K562 (cell line): ENCODE measurements at regions not wholly inside any gene's neighbourhood (a gene's known extent, or its start where the extent isn't known, plus 50 kb on each side); places are given as distances from the start of the nearest gene placed in this dataset.

Experiments used
- ATAC-seq: fragments of 200-7000 bp; cut with Tn5 transposase; 3 replicates; pipeline ENCODE4 v1.9.1; 2020; ENCODE audit warnings: moderate library complexity
- BruUV-seq: library from RNA; stranded (reverse); fragments of 400-500 nt; replicated peaks from 2 replicates; lab custom pipeline; 2021; lab: Mats Ljungman, UMichigan
- CTCF ChIA-PET: fragments of 300-600 bp; formaldehyde crosslinking; extraction: SDS; loops from one replicate; lab custom pipeline; 2021; ENCODE audit warnings: low intra/inter-chr PET ratio; lab: Yijun Ruan, JAX
- POLR2A ChIA-PET: fragments of 300-600, 350-650 bp; sonication (Branson Sonifier 250); formaldehyde crosslinking; extraction: SDS; loops from one replicate; lab custom pipeline; 2021; ENCODE audit warnings: antibody characterized with exemption, inconsistent platforms; lab: Yijun Ruan, JAX
- DNase-seq, 4 experiments: peaks; one replicate each; pipeline versions ENCODE4 v3.0.0 to v3.0.0-alpha.2; 2011 to 2018; ENCODE audit warnings: low spot score in 3 of 4, mixed read lengths in 3 of 4; ENCODE audit errors: extremely low read depth in 1 of 4
- FAIRE-seq: peaks from 2 replicates; lab custom pipeline; 2011; peaks lifted over from hg19 to GRCh38; lab: Jason Lieb, UNC
- H2AFZ ChIP-seq: 2 replicates; pipeline ENCODE4 v1.6.0; 2011; ENCODE audit warnings: low read depth, low read length, control low read depth, inconsistent platforms
- H3K27ac ChIP-seq: fragments of 200-600 bp; 3 replicates; pipeline ENCODE4 v1.8.0; 2011; ENCODE audit warnings: low read depth, mild to moderate bottlenecking, control low read depth, inconsistent platforms, low read length, moderate library complexity, mixed read lengths; ENCODE audit errors: extremely low read depth
- H3K27me3 ChIP-seq, 2 experiments: fragments of 300-600 bp in 1 of 2; 2 replicates in 1 of 2; 3 replicates in 1 of 2; pipeline versions ENCODE4 v1.6.0 to v1.8.0; 2011; ENCODE audit warnings: inconsistent platforms in 2 of 2, low read length in 2 of 2, mild to moderate bottlenecking in 1 of 2, mixed read lengths in 1 of 2, moderate library complexity in 1 of 2; ENCODE audit not compliant: control insufficient read depth in 2 of 2, insufficient read depth in 2 of 2
- H3K36me3 ChIP-seq: fragments of 300-600 bp; 3 replicates; pipeline ENCODE4 v1.8.0; 2011; ENCODE audit warnings: mild to moderate bottlenecking, low read length, inconsistent platforms; ENCODE audit not compliant: control insufficient read depth, insufficient read depth
- H3K4me1 ChIP-seq, 2 experiments: fragments of 200-600 bp in 1 of 2; replicated peaks in 1 of 2; 2 replicates in 1 of 2; 3 replicates in 1 of 2; pipeline versions ENCODE4 v1.5.1 to v1.8.0; 2011; ENCODE audit warnings: inconsistent platforms in 2 of 2, low read length in 2 of 2, mild to moderate bottlenecking in 1 of 2, mixed read lengths in 1 of 2, moderate library complexity in 1 of 2; ENCODE audit not compliant: control insufficient read depth in 2 of 2, insufficient read depth in 2 of 2
- H3K4me2 ChIP-seq: 2 replicates; pipeline ENCODE4 v1.6.1; 2011; ENCODE audit warnings: low read length, control low read depth, inconsistent platforms, mixed read lengths; ENCODE audit not compliant: insufficient read depth
- H3K4me3 ChIP-seq: fragments of 200-600 bp; sonication (generic), shearing (Covaris generic); 2 replicates; pipeline ENCODE4 v1.5.1; 2016; ENCODE audit warnings: control low read depth, inconsistent platforms
- H3K79me2 ChIP-seq: fragments of 200-600 bp; 3 replicates; pipeline ENCODE4 v1.8.0; 2011; ENCODE audit warnings: low read length, inconsistent platforms; ENCODE audit not compliant: control insufficient read depth, insufficient read depth
- H3K9ac ChIP-seq, 2 experiments: 2 replicates each; pipeline versions ENCODE4 v1.6.0 to v1.6.1; 2011; ENCODE audit warnings: low read depth in 2 of 2, low read length in 2 of 2, control low read depth in 1 of 2, inconsistent platforms in 1 of 2, mild to moderate bottlenecking in 1 of 2, mixed read lengths in 1 of 2; ENCODE audit not compliant: insufficient read depth in 1 of 2
- H3K9me1 ChIP-seq: one replicate; pipeline ENCODE4 v1.6.0; 2011; ENCODE audit warnings: inconsistent platforms, mild to moderate bottlenecking, low read length, moderate library complexity; ENCODE audit not compliant: control insufficient read depth, insufficient read depth
- H3K9me3 ChIP-seq: replicated peaks from 2 replicates; pipeline ENCODE4 v1.5.1; 2011; ENCODE audit warnings: low read depth, low read length, inconsistent platforms; ENCODE audit not compliant: control insufficient read depth, insufficient read depth
- H4K20me1 ChIP-seq: replicated peaks from 2 replicates; pipeline ENCODE4 v1.6.1; 2011; ENCODE audit warnings: low read length, inconsistent platforms, mixed read lengths; ENCODE audit not compliant: control insufficient read depth, insufficient read depth
- BRCA1 ChIP-seq, 2 experiments: fragments of 450-650 bp in 1 of 2; sonication (generic) in 1 of 2; formaldehyde crosslinking in 1 of 2; IDR thresholded peaks; 2 replicates each; pipeline versions ENCODE4 v1.5.0 to v1.6.1; 2017 to 2020; ENCODE audit warnings: mild to moderate bottlenecking in 1 of 2, missing genetic modification reagents in 1 of 2
- FOXP4 ChIP-seq: sonication (generic); formaldehyde crosslinking; IDR thresholded peaks from 2 replicates; pipeline ENCODE4 v1.8.0; 2022; ENCODE audit warnings: mild to moderate bottlenecking, missing genetic modification reagents, borderline replicate concordance
- GABPB2 ChIP-seq: fragments of 250-450 bp; sonication (Bioruptor Pico); conservative IDR thresholded peaks from 2 replicates; pipeline ENCODE4 v1.5.1; 2021; ENCODE audit warnings: mild to moderate bottlenecking
- STAG1 ChIP-seq: sonication (generic); formaldehyde crosslinking; IDR thresholded peaks from 2 replicates; pipeline ENCODE4 v1.5.0; 2020; ENCODE audit warnings: missing genetic modification reagents, borderline replicate concordance
- ZNF140 ChIP-seq: fragments of 250-450 bp; sonication (Bioruptor Pico); IDR thresholded peaks from 2 replicates; pipeline ENCODE4 v1.8.0; 2021; ENCODE audit warnings: moderate library complexity, mild to moderate bottlenecking, inconsistent platforms
- WGBS: fragments of 100-300 bp; shearing (Covaris generic); methylation state at CpG from one replicate; pipeline ENCODE4 v1.1.6; 2016; ENCODE audit warnings: low coverage, mixed read lengths; ENCODE audit not compliant: insufficient coverage; ENCODE audit errors: missing lambda C conversion rate; 5-methylcytosine and 5-hydroxymethylcytosine counted together
- in situ Hi-C: fragments of 300-500 bp; cut with MboI; formaldehyde crosslinking; loops from 4 replicates; pipeline ENCODE4 v1.15.0; 2018; ENCODE audit warnings: inconsistent platforms, mixed read lengths
- intact Hi-C: fragments of 100-400 bp; cut with micrococcal nuclease; formaldehyde crosslinking; loops from 2 replicates; pipeline ENCODE4 v1.14.2; 2022

GRCh38 chr6:12442455-12442854 is 152.3 kb downstream of the EDN1 start:
- in situ Hi-C loops (no loop called here), intact Hi-C loops (no loop called here)
- Histone ChIP-seq H3K4me1 (no peaks in the 10 kb centered on the region), H3K9me1 (no peaks in the 10 kb centered on the region), H3K4me2 (no peak overlapping the region), H2AFZ (no peak overlapping the region), H3K36me3 (no peaks in the 10 kb centered on the region), H3K4me3 (no peak overlapping the region), H3K27ac (no peak overlapping the region), H3K9ac (no peak overlapping the region), H3K9me3 (no peaks in the 10 kb centered on the region), H3K27me3 (no peaks in the 10 kb centered on the region), H3K79me2 (no peaks in the 10 kb centered on the region), H4K20me1 (no peaks in the 10 kb centered on the region)
- ChIA-PET POLR2A (no interaction called here), CTCF (no interaction called here)
- no TSS peak for BruUV-seq
- 2% methylated on average over 4 of the region's 4 CpGs for WGBS
- FAIRE-seq = no peak
- ATAC-seq = no peak
- TF ChIP-seq FOXP4 (CRISPR knock-in tag) (no peak), STAG1 (CRISPR knock-in tag) (no peak), ZNF140 (CRISPR knock-in tag) (no peak)
- DNase-seq = no peak

GRCh38 chr6:12446394-12446793 is 156.2 kb downstream of the EDN1 start:
- ATAC-seq = no peak
- H3K27ac ChIP-seq = no peak overlapping the region
- DNase-seq = no peak
- H3K9me3 ChIP-seq = no peaks in the 10 kb centered on the region
- H3K9me1 ChIP-seq = no peaks in the 10 kb centered on the region
- FAIRE-seq = no peak
- H3K4me1 ChIP-seq = no peaks in the 10 kb centered on the region
- WGBS = 0% methylated on average over 1 of the region's 1 CpG
- no peak overlapping the region for H3K4me3 ChIP-seq
- no peak overlapping the region for H3K9ac ChIP-seq
- no peak overlapping the region for H3K4me2 ChIP-seq
- intact Hi-C loops = no loop called here
- H4K20me1 ChIP-seq = no peaks in the 10 kb centered on the region
- no peaks in the 10 kb centered on the region for H3K36me3 ChIP-seq
- ChIA-PET POLR2A (no interaction called here), CTCF (no interaction called here)
- no TSS peak for BruUV-seq
- H2AFZ ChIP-seq = no peak overlapping the region
- H3K27me3 ChIP-seq = no peaks in the 10 kb centered on the region
- TF ChIP-seq BRCA1 (IDR thresholded peaks at IDR 0.05) = no peak
- TF ChIP-seq BRCA1 (CRISPR knock-in tag; IDR thresholded peaks at IDR 0.05) = no peak
- TF ChIP-seq GABPB2 (CRISPR knock-in tag) = no peak
- TF ChIP-seq, all 486 proteins: peak for 0
- H3K79me2 ChIP-seq = no peaks in the 10 kb centered on the region
- in situ Hi-C loops = no loop called here
